ENCODE measurements at regions not wholly inside any gene's neighbourhood (a gene's known extent, or its start where the extent isn't known, plus 50 kb on each side); places are given as distances from the start of the nearest gene placed in this dataset.

DNA sequence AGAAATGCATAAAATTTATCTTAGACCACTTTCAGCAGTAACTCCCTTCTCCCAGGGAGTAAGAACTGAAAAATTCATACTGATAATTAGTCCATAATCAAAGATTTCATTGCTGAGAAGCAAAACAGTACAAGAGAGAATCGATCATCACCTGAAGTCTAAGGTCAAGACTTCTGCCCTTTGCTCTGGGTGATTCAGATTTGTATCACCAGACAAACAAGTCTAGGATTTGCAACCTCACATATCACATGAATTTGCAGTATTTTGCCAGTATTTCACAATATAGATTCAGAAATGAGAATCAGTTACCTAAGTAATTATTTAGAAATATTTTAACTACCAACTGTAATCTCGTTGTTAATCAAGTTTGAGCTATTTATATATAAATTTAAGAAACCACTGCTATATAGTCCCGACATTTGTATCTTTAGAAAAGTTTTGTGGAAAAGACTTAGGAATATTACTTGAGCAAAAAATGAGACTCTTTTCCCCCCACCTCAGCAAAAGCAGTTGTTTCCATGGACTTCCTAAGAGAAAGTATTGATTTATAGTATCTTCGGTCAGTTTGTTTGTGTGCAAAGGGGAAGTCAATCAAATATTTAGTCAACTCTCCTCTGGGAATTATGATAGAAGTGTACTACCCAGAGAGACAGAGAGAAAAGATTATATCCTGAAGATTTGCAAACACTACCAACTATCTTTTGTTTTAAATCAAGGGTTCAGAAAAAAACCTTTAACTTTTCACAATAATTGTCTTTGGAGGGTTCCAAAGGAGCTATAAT is 840.1 kb downstream of the TRHDE start:
- Histone ChIP-seq H3K27me3 (ENCODE audit: control insufficient read depth, extremely low read depth, insufficient read depth, low read length) (no peaks in the 10 kb centered on the region), H3K4me1 (ENCODE audit: control insufficient read depth, extremely low read depth, insufficient read depth, low read length) (no peaks in the 10 kb centered on the region), H3K9ac (ENCODE audit: control insufficient read depth, extremely low read depth, insufficient read depth, low read length) (no peak overlapping the region), H3K4me2 (ENCODE audit: control insufficient read depth, extremely low read depth, insufficient read depth, low read depth, low read length) (no peak overlapping the region), H3K9me3 (ENCODE audit: control insufficient read depth, low read depth, low read length) (no peaks in the 10 kb centered on the region), H3K4me3 (ENCODE audit: control insufficient read depth in 2 of 3, extremely low read depth in 1 of 3, insufficient read depth in 2 of 3, low read depth in 1 of 3, low read length in 3 of 3) (no peak overlapping the region), H3K27ac (ENCODE audit: control insufficient read depth, insufficient read depth, low read length) (no peak overlapping the region), H2AFZ (ENCODE audit: control insufficient read depth, low read length) (no peak overlapping the region), H3K9me1 (ENCODE audit: control insufficient read depth, extremely low read depth, insufficient read depth, low read length) (no peaks in the 10 kb centered on the region), H3K36me3 (ENCODE audit: control insufficient read depth in 2 of 2, extremely low read depth in 1 of 2, insufficient read depth in 2 of 2, low read length in 2 of 2) (no peaks in the 10 kb centered on the region), H3K79me2 (ENCODE audit: control insufficient read depth, insufficient read depth, low read length) (no peaks in the 10 kb centered on the region), H4K20me1 (ENCODE audit: control insufficient read depth, extremely low read depth, insufficient read depth, low read length) (no peaks in the 10 kb centered on the region)
- dilution Hi-C loops (cut with MboI; ENCODE audit: extremely low pct_ligation_motif_present, low sequenced_read_pairs), result no loop called here
- FAIRE-seq (no peak), DNase-seq (ENCODE audit: low read depth, low spot score) (no peak)
- no peak for TF ChIP-seq EZH2 (IDR thresholded peaks at IDR 0.05; ENCODE audit: low read length)
- TF ChIP-seq, protein P1, sequence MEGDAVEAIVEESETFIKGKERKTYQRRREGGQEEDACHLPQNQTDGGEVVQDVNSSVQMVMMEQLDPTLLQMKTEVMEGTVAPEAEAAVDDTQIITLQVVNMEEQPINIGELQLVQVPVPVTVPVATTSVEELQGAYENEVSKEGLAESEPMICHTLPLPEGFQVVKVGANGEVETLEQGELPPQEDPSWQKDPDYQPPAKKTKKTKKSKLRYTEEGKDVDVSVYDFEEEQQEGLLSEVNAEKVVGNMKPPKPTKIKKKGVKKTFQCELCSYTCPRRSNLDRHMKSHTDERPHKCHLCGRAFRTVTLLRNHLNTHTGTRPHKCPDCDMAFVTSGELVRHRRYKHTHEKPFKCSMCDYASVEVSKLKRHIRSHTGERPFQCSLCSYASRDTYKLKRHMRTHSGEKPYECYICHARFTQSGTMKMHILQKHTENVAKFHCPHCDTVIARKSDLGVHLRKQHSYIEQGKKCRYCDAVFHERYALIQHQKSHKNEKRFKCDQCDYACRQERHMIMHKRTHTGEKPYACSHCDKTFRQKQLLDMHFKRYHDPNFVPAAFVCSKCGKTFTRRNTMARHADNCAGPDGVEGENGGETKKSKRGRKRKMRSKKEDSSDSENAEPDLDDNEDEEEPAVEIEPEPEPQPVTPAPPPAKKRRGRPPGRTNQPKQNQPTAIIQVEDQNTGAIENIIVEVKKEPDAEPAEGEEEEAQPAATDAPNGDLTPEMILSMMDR (optimal IDR thresholded peaks at IDR 0.05 in 1 of 3, IDR thresholded peaks at IDR 0.05 in 1 of 3, conservative IDR thresholded peaks at IDR 0.05 in 1 of 3; ENCODE audit: extremely low read depth in 1 of 3, insufficient read depth in 2 of 3, low read length in 3 of 3), result no peak

DNA sequence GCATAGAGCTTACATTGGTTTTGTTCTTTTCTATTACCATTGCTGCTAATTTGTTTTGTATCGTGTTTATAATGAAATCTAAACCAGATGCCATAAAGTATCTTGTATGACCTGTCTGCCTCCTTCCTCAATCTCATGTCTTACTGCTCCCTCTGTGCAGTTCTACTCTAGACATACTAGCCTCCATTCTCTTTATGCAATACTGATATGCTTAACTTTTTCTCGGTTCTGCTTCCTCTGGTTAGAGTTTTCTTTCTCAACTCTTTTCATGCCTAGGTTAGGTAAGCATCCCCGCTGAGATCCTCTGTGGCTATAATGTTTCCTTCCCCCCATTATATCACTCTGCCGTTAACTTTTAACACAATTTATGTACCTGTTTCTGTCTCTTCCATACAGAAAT is 852.3 kb downstream of the TRHDE start:
- no peaks in the 10 kb centered on the region for H3K79me2 ChIP-seq (ENCODE audit: control insufficient read depth, insufficient read depth, low read length)
- H3K9ac ChIP-seq (ENCODE audit: control insufficient read depth, extremely low read depth, insufficient read depth, low read length), result no peak overlapping the region
- dilution Hi-C loops (cut with MboI; ENCODE audit: extremely low pct_ligation_motif_present, low sequenced_read_pairs), result no loop called here
- H3K36me3 ChIP-seq (ENCODE audit: control insufficient read depth in 2 of 2, extremely low read depth in 1 of 2, insufficient read depth in 2 of 2, low read length in 2 of 2), result no peaks in the 10 kb centered on the region
- no peaks in the 10 kb centered on the region for H3K9me3 ChIP-seq (ENCODE audit: control insufficient read depth, low read depth, low read length)
- H2AFZ ChIP-seq (ENCODE audit: control insufficient read depth, low read length), result no peak overlapping the region
- FAIRE-seq (no peak), DNase-seq (ENCODE audit: low read depth, low spot score) (no peak)
- H4K20me1 ChIP-seq (ENCODE audit: control insufficient read depth, extremely low read depth, insufficient read depth, low read length), result no peaks in the 10 kb centered on the region
- no peak overlapping the region for H3K27ac ChIP-seq (ENCODE audit: control insufficient read depth, insufficient read depth, low read length)
- no peaks in the 10 kb centered on the region for H3K27me3 ChIP-seq (ENCODE audit: control insufficient read depth, extremely low read depth, insufficient read depth, low read length)
- no peaks in the 10 kb centered on the region for H3K9me1 ChIP-seq (ENCODE audit: control insufficient read depth, extremely low read depth, insufficient read depth, low read length)
- no peak overlapping the region for H3K4me2 ChIP-seq (ENCODE audit: control insufficient read depth, extremely low read depth, insufficient read depth, low read depth, low read length)
- TF ChIP-seq, protein P1 (optimal IDR thresholded peaks at IDR 0.05 in 1 of 3, IDR thresholded peaks at IDR 0.05 in 1 of 3, conservative IDR thresholded peaks at IDR 0.05 in 1 of 3; ENCODE audit: extremely low read depth in 1 of 3, insufficient read depth in 2 of 3, low read length in 3 of 3), result no peak
- H3K4me1 ChIP-seq (ENCODE audit: control insufficient read depth, extremely low read depth, insufficient read depth, low read length), result no peaks in the 10 kb centered on the region
- no peak overlapping the region for H3K4me3 ChIP-seq (ENCODE audit: control insufficient read depth in 2 of 3, extremely low read depth in 1 of 3, insufficient read depth in 2 of 3, low read depth in 1 of 3, low read length in 3 of 3)

All from keratinocyte (primary cell).